ENCODE measurements at regions not wholly inside any gene's neighbourhood (a gene's known extent, or its start where the extent isn't known, plus 50 kb on each side); places are given as distances from the start of the nearest gene placed in this dataset.

DNA sequence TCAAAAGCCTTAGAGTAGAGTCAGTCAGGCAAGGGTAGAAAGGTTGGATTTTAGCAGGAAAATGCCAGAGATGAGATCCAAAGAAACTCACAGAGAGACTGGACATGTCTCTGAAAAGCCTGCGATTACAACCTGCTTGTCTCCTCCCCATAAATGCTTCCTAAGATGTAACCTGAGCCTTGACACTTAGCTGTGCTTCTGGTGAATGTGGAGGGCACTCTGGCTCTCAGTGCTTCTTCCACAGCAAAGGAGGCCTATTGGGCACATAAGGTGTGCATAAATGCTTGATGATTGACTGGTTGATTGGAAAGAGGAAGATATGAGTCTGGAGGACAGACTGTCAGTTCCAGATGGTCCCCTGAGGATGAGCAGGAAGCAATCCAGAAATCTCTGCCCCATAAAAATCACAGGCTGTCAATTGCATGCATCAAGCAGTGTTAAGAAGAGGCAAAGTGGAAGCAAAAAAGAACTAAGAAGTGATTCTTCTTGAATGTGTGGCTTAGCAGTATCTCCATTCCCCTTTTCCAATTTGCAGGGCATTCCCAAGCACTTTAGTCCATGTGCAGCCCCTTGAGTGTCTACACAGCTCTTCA lies 236.2 kb upstream of the RRP15 start:
- TF ChIP-seq EP300 (IDR thresholded peaks at IDR 0.05) (no peak), POLR2A (IDR thresholded peaks at IDR 0.05) (no peak)
- TF ChIP-seq, protein P1, sequence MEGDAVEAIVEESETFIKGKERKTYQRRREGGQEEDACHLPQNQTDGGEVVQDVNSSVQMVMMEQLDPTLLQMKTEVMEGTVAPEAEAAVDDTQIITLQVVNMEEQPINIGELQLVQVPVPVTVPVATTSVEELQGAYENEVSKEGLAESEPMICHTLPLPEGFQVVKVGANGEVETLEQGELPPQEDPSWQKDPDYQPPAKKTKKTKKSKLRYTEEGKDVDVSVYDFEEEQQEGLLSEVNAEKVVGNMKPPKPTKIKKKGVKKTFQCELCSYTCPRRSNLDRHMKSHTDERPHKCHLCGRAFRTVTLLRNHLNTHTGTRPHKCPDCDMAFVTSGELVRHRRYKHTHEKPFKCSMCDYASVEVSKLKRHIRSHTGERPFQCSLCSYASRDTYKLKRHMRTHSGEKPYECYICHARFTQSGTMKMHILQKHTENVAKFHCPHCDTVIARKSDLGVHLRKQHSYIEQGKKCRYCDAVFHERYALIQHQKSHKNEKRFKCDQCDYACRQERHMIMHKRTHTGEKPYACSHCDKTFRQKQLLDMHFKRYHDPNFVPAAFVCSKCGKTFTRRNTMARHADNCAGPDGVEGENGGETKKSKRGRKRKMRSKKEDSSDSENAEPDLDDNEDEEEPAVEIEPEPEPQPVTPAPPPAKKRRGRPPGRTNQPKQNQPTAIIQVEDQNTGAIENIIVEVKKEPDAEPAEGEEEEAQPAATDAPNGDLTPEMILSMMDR (IDR thresholded peaks at IDR 0.05) = no peak

Measured in upper lobe of left lung (tissue), 4 donors.